ENCODE measurements at regions not wholly inside any gene's neighbourhood (a gene's known extent, or its start where the extent isn't known, plus 50 kb on each side); places are given as distances from the start of the nearest gene placed in this dataset.
"Not testable (repeated sequence)": the region's sequence is repeated elsewhere in the genome, so short reads cannot be mapped to it uniquely, and the experiment has no call there.

DNA sequence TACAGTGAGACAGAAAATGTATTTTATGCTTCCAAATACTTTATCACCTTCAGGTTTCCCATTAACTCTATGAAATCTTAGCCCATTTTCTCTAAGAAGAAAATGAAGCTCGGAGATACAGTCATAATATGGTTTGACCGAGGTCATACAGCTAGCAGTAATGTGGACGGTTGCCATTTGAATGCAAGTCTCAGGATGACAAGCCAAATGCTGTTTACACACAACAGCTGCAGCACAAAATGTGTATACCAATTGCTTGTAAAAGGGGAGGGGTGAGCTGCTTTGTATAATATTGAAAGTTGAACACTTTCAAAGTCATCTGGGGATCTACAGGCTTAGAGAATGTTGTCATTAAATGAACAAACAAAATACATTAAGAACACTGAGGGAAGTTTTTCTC, 93.8 kb upstream of the FSIP2 start:
- DNase-seq (ENCODE audit: low spot score) = no peak

DNA sequence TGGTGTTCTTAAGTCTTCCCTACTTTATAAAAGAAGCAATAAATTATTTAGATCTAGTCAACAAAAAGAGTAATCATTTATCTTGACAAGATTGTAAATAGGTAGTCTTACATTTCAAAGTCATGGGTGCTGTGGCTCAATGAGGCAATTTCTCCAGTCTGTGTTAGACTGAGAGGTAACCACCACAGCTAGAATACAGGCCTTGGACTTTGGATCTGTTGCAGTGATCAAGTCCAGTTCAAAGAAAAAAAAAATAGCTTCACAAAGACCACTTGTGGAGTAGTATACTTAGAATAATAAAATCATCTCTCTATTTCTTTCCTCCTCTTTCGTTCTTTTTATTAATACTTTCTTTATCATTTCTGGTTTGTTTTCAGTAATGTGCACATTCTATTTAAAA, 93.1 kb upstream of the FSIP2 start:
- no peak for DNase-seq (ENCODE audit: low spot score)

DNA sequence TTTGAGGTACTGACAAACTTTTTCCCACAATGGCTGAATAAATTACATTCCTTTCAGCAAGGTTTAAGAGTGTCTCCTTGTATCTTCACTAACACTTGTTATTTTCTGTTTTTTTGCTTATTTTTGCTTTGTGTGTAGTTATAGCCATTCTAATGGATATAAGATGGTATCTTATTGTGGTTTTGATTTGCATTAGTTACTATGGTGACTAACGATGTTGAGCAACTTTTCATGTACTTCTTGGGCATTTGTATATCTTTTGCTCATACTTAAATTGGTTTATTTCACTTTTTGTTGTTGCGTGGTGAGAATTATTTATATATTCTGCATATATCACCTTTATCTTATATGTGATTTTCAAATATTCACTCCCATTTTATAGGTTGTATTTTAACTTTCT, 79.9 kb upstream of the FSIP2 start:
- no peak for DNase-seq (ENCODE audit: low spot score)

GRCh38 chr2:185663811-185664210, 74.8 kb upstream of the FSIP2 start:
- DNase-seq (ENCODE audit: low spot score) = no peak

DNA sequence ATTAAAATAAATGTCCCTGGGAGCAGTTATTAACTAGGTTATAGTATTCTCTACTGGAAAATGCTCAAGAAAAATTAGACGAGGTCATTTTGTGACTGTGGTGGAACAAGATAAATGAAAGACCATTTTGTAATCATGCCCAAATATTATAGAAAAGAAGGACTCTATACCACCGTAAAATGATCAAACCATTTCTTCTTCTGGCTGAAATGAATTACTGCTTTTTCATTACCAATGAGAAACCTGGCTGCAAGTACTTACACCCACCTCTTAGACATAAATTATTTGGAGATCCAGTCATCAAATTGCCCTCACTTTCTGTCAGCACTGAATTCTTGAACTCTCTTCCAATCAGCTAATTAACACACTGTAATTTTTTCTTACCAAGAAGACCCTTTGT, 74.2 kb upstream of the FSIP2 start:
- DNase-seq (ENCODE audit: low spot score) = no peak

DNA sequence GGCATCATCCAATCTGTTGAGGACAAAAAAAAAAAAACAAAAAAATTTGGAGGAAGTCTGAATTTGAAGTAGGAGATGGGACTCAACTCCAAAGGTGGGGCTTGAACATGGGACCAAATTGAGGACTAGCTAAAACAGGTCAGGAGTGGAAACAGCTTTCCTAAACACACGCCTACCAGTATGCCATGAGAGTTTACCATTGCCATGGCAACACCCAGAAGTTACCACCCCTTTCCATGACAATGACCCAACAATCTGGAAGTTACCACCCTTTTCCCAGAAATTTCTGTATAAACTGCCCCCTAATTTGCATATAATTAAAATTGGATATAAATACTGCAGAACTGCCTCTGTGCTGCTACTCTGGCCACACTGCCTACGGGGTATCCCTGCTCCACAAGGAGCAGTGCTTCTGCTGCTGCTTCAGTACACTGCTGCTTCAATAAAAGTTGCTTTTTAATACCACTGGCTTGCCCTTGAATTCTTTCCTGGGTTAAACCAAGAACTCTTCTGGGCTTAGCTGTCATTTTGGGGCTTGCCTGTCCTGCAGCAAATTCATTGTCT, 73.3 kb upstream of the FSIP2 start:
- no peak for DNase-seq (ENCODE audit: low spot score)

- DNase-seq (ENCODE audit: low spot score) = no peak
Observed at GRCh38 chr2:185667452-185667851, 71.2 kb upstream of the FSIP2 start.

GRCh38 chr2:185668710-185669109, 69.9 kb upstream of the FSIP2 start:
- peak; percentile 18 for DNase-seq (ENCODE audit: low spot score)

DNA sequence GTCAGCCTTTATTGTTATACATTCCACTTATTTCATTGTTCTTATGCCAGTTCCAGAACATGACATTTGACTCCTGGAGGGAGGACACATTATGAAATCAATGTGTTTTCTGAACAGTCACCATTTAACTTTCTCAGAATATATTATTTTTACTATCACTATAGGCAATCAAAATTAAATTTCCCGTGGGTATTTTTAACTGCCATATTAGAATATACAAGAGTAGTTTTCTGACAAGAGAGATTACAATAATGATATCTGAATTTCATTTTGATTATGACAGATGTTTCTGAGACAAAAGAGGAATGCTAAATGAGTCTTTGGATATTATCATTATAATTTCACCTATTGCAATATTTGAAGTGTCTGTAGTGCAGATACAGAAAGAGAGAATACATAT, 64.4 kb upstream of the FSIP2 start:
- no peak for DNase-seq (ENCODE audit: low spot score)

DNA sequence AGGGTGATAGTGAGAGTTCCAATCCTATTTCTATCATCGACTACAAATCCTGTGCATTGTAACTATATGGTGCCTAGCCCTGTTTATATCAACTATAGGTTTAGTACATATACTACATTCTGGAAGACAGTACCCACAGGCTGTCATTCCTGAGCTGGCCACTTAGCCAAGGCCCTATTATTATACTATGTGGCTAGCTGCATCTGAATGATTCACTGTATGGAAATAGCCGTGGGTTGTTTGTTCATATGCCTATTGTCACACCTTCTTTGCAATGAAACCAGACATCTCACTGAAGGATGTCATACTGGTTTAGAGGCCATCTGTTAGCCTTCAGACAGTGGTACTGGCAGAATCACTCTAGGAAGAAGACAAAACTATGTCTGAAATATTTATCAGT, 62.3 kb upstream of the FSIP2 start:
- DNase-seq (ENCODE audit: low spot score) = no peak

DNA sequence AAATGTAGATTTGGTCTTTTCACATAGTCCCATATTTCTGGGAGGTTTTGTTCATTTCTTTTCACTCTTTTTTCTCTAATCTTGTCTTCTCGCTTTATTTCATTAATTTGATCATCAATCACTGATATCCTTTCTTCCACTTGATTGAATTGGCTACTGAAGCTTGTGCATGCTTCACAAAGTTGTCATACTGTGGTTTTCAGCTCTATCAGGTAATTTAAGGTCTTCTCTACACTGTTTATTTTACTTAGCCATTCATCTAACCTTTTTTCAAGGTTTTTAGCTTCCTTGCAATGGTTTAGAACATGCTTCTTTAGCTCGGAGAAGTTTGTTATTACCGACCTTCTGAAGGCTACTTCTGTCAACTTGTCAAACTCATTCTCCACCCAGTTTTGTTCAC, 51.6 kb upstream of the FSIP2 start:
- not testable (repeated sequence) for DNase-seq (ENCODE audit: low spot score)

- no peak for DNase-seq (ENCODE audit: low spot score)
Observed at GRCh38 chr2:185687967-185688366, 50.6 kb upstream of the FSIP2 start.
